GM19452 (cell line): ENCODE measurements at regions not wholly inside any gene's neighbourhood (a gene's known extent, or its start where the extent isn't known, plus 50 kb on each side); places are given as distances from the start of the nearest gene placed in this dataset.

Experiments
- ATAC-seq: cut with Tn5 transposase; IDR thresholded peaks from one replicate; pipeline ENCODE4 v1.9.1; 2021; ENCODE audit not compliant: unreplicated experiment

DNA sequence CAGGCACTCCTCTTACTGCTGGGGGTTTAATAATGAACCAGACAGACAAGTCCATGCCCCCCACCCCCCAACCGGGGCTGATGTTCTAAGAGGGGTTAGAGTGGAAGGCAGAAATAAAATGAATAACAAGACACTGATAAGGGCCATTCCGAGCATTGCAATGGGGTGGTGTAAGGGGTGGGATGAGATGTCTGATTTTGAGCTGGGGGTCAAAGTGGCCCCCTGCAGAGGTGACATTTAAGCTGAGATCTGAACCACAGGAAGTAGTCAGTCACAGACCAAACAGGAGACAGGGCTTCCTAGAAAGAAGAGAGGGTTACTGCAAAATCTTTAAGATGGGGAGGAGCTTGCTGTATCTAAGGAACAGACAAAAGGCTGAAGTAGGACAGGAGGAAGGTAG is 180.6 kb upstream of the SH3BP4 start:
- ATAC-seq = no peak

- ATAC-seq = no peak
These were observed 181.1 kb upstream of the SH3BP4 start for GRCh38 chr2:234770715-234771141.

DNA sequence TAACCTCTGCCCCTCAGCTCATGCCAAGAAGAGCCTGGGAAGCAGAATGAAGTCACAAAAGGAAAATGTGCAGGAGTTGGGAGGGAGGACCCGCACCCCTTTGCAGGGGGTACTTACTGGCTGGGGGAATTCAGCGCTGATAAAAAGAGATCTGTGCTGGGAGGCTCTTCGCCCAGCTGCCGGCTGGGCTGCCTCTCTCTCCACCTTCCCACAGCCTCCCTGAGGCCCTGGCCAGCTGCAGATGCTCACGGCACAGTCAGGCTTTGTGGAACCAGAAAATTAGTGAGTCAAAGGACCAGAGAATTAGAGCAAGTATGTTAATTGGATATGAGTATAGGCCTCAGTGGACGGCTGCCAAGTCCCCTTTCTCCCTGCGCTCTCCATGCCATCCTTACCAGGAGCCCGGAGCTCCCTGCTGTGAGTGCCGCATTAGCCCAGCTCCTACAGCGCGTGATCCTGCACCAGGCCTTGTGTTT is 181.7 kb upstream of the SH3BP4 start:
- no peak for ATAC-seq

DNA sequence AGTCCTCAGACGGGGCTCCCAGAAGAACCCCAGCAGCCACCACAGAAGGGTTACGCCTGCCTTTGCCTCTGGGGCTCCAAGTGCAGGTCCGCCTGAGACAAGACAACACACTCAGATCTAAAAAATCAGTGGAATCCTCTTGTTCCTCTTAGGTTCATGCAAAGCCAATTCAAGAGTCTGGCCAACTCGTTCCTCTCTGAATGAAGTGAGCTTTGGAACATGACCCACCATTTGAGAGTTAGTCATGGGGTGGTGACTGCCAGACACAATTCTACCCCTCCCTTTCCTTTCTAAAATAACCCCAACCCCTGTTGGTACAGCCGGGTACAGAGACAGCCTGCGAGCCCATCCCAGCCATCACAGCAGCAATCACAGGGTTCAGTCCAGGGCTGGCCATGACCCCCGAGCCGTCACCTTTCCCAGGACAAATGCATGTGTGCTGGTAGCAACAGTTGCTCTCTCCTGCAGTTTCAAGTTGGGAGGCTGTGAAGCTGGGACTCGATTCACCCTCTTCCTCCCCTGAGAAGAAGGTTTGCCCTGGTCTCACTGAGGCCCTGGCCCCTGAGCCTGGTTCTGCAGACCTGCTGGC is 183.1 kb upstream of the SH3BP4 start:
- ATAC-seq = no peak

DNA sequence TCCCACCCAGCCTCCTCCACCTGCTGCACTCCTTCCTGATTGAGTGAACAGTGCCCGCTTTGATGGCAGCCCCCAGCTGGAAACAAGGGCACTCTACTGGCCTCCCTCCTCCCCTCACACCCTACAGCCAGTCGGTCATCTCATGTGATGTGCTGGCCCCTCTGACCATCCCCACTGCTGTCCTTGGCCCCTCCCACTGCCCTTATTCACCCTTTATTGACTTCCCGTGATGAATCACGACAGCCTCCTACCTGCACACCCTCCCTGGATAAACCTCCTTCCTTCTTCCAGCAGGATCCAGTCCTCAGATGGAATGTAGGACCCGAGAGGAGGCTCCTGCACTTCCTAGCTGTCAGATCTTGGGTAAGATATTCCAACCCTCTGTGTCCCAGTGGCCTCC is 186.5 kb upstream of the SH3BP4 start:
- no peak for ATAC-seq

GRCh38 chr2:234764372-234764771 is 187.4 kb upstream of the SH3BP4 start:
- no peak for ATAC-seq

- ATAC-seq = no peak
These were observed 188.6 kb upstream of the SH3BP4 start for GRCh38 chr2:234763002-234763873.

DNA sequence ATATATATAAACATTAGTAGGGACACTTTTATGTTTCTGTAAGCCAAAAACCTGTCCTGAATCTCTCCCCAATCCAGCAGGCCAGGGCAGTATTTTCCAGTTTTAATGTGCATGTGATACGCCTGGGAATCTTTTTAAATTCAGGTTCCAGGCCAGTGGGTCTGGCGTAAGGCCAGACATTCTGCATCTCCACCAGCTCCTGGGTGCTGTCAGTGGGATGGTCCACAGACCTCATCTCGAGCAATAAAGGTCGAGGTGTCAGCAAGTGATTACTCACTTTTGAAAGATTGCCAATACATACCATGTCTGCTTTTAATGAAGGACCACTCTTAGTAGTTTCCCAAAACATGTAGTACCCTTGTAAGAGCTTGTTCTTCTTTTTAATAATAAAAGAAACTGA is 189.9 kb upstream of the SH3BP4 start:
- no peak for ATAC-seq

- ATAC-seq = no peak
These were observed 197.7 kb upstream of the SH3BP4 start for GRCh38 chr2:234754126-234754525.

GRCh38 chr2:234753701-234754100 is 198.1 kb upstream of the SH3BP4 start:
- ATAC-seq = no peak

- ATAC-seq = no peak
These were observed 198.9 kb upstream of the SH3BP4 start for GRCh38 chr2:234752966-234753365.

DNA sequence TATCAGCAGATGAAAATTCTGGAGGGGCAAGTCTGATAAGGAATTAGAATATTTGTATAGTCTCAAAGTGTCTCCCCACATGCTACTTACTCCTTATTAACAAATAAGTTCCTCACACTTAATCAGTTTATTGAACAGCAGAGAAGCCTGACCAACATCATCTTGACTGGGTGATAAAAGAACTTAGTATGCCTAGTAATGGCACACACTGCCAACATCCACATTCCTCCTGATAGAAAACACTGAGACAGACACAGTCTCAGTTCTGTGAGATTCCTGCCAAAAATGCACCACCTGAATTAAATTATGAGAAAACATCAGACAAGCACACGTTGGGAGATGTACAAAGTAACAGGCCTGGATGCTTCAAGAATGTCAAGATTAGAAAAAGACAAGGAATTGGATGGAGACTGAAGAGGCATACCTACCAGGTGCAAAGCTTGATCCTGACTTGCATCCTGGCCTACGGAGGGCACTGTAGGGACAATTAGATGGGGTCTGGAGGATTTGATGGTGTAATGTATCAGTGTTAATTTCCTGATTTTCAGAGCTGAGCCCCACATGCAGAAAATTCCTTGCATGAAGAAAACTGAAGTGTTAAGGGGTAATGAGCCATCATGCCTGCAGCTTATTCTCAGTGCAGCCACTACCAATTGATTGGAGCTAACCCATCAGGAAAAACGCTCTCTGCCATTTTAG is 200.4 kb upstream of the SH3BP4 start:
- ATAC-seq = no peak

DNA sequence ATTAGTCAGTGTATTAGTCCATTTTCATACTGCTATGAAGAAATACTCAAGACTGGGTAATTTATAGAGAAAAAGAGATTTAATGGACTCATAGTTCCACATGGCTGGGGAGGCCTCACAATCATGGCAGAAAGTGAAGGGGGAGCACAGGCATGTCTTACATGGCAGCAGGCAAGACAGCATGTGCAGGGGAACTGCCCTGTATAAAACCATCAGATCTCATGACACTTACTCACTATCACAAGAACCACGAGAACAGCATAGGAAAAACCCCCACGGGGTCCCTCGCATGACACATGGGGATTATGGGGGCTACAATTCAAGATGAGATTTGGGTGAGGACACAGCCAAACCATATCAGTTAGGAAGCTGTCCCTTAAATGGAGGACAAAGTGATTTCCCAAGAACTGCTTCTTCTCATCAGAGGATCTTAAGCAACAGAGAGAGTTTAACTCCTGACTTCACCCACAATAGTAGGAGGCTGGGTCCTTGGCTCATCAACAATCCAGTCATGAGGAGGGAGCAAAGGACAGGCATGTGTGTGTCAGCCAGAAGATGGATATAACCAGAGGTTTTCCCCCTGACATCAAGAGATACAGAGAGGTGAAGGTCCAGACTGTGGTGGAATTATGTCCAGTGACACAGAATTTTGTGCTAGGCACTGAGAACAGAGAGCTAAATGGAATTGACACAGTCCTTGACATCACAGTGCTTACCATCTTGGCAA is 203.8 kb upstream of the SH3BP4 start:
- ATAC-seq = no peak

GRCh38 chr2:234747032-234747431 is 204.8 kb upstream of the SH3BP4 start:
- no peak for ATAC-seq

- ATAC-seq = no peak
These were observed 206.5 kb upstream of the SH3BP4 start for GRCh38 chr2:234745347-234745746.

DNA sequence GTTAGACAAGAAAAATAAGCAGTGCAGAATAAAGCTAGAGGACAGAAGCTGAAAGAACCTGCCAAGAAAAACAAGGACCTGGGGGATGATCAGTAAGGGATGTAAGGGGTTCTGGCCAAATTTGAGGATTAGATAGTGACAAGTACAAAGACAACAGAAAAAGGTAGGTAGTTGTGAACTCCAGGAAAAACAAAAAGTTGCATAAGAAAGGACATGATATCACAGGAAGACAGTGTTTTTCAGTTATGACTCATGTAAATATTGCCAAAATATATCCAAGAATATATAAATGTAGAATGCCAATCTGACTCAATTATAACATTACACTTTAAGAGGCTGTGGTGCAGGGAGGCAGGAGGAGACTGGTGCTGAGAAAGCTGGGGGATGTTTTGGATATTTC is 209.8 kb upstream of the SH3BP4 start:
- ATAC-seq = no peak

GRCh38 chr2:234739061-234739460 is 212.8 kb upstream of the SH3BP4 start:
- ATAC-seq = no peak

- no peak for ATAC-seq
These were observed 216.0 kb upstream of the SH3BP4 start for GRCh38 chr2:234735829-234736228.

DNA sequence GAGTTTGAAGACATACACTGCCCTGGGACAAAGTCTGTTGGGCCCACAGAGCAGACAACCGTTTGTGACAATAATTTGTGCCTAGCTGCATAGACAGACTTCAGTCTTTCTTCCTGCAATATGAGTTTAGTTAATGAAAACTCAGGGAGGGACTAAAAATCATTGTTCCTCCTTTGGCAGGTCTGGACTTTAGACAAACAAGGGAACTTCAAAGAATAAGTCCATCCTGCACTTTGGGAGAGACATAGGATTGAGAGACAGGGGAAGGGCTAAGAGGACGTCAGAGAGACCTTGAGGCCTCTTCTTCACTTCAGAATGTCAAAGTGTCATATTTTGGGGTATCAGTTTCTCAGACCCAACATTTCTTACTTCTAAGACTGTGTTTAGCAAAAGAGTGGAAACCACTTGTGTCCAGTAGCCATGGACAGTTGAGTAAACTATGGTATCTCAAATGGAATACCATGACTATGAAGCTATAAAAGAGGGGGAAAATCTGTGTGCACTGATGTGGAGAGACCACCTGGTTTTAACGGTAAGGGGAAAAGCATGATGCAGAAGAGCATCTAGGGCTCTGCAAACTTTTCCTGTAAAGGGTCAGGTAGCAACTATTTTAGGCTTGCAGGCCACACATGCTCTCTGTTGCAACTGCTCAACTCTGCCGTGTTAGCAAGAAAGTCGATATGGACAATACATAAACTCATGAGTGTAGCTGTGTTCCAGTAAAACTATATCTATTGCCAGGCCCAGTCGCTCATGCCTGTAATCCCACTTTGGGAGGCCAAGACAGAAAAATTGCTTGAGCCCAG is 217.8 kb upstream of the SH3BP4 start:
- ATAC-seq = no peak

DNA sequence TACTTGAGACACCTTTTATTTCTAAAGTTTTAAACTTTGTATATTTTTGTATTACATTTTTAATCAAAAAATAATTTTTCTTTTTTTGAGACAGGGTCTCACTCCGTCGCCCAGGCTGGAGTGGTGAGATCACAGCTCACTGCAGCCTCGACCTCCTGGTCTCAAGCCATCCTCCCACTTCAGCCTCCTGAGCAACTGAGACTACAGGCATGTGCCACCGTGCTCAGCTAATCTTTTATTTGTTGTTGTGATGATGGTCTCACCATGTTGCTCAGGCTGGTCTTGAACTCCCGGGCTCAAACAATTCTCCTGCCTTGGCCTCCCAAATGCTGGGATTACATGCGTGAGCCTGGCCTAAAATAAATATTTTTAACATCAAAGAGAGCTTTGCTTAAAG is 218.7 kb upstream of the SH3BP4 start:
- ATAC-seq = no peak
